ENCODE measurements at regions not wholly inside any gene's neighbourhood (a gene's known extent, or its start where the extent isn't known, plus 50 kb on each side); places are given as distances from the start of the nearest gene placed in this dataset.

DNA sequence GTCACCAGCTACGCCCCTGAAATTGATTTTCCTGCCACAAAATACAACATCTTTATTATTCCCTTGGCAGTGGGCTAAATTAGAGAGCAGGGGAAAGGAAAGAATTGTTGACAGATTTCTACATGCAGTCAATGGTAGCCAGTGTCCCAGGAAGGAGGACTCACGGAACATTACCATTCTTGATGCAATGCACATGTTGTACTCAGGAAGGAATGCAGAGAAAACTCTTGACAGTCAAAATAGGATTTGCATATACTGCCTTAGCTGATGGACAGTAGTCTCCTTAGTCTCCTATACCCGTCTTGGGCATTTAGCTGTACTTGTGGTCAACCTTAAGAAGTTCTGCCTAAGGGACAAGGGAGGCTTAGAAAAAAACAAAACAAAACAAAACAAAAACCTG lies 158.0 kb upstream of the GYPA start:
- TF ChIP-seq, protein P1, sequence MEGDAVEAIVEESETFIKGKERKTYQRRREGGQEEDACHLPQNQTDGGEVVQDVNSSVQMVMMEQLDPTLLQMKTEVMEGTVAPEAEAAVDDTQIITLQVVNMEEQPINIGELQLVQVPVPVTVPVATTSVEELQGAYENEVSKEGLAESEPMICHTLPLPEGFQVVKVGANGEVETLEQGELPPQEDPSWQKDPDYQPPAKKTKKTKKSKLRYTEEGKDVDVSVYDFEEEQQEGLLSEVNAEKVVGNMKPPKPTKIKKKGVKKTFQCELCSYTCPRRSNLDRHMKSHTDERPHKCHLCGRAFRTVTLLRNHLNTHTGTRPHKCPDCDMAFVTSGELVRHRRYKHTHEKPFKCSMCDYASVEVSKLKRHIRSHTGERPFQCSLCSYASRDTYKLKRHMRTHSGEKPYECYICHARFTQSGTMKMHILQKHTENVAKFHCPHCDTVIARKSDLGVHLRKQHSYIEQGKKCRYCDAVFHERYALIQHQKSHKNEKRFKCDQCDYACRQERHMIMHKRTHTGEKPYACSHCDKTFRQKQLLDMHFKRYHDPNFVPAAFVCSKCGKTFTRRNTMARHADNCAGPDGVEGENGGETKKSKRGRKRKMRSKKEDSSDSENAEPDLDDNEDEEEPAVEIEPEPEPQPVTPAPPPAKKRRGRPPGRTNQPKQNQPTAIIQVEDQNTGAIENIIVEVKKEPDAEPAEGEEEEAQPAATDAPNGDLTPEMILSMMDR (IDR thresholded peaks at IDR 0.05; ENCODE audit: low read depth, low read length) = no peak
- peak in 1 of 2 donors; percentile 3 for DNase-seq (ENCODE audit: low read depth in 2 of 2)
- H3K4me3 ChIP-seq (replicated peaks in 1 of 2; ENCODE audit: low read depth in 2 of 2, low read length in 2 of 2) = no peak overlapping the region

DNA sequence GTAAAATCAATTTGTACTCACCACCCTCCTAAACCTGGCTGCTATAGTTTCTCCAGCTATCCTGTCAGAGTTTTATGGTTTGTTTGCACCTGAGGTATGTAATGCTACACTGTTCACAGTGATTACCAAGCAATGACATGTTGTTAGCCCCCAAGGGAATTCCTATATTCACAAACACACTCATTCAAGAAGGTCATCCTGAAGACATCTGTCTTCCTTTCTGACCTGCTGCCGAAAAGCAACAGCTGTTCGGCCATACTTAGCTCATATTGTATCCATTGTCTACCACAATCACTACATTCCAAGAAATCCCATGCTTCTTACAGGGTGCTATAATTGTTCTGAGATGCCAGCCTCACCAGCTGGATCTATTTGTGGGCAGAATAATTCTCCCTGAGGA lies 160.1 kb upstream of the GYPA start:
- TF ChIP-seq, protein P1 (IDR thresholded peaks at IDR 0.05; ENCODE audit: low read depth, low read length) = no peak
- no peak overlapping the region for H3K4me3 ChIP-seq (replicated peaks in 1 of 2; ENCODE audit: low read depth in 2 of 2, low read length in 2 of 2)
- DNase-seq (ENCODE audit: low read depth in 2 of 2) = no peak

DNA sequence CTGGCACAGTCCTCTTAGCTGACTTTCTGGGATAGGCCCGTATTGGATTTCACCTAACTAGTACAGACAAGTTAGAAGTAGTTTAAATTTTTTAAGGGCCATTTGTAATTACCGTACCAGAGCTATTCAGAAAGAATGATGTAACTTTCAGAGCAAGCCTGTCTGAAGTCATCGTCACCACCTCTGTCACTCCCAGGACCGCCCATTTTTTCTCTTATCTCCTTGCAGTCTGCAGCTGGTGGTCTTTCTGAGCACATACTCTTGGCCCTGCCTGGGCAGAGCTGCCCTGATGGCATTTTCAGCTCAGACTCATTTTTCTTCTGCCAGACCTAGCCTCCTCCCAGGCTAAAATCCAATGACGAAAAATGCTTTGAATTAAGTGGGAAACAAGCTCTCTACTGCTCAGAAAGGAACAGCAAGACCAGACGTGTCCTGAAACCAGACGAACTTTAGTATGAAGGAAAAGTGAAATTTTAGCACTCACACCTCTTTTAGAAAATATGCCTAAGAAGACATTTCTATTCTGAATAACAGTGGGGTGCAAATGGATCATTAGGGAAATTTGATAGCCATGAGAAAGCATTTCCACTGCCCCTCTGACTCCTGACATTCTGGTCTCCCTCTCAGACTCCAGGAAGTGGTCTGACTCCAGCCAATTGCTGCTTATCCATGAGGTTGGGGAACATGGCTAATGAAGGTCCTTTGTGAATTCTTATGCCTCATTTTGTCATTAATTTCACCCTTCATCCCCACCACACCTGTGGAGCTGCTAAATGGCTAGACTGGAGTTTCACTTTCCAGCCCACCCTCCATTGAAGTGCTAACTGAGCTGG lies 162.4 kb upstream of the GYPA start:
- TF ChIP-seq, protein P1 (IDR thresholded peaks at IDR 0.05; ENCODE audit: low read depth, low read length) = no peak
- no peak overlapping the region for H3K4me3 ChIP-seq (replicated peaks in 1 of 2; ENCODE audit: low read depth in 2 of 2, low read length in 2 of 2)
- no peak for DNase-seq (ENCODE audit: low read depth in 2 of 2)

DNA sequence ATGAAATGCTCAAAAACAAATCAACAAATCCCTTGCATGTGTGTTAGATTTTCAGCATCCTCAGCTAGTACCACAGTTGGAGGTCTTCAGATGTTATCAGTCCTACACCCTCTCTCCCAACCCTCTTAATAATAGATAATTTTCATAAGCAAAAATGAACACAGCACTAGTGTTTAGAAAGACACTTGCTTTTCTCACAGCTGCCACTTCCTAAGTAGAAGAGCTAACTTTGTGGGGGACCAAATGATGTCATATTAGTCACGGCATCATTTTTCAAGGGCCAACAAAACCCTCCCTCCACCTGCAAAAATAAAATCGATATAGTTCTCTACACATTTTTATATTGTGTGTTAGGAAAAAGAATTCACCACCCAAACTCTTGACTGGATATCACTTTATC lies 163.5 kb upstream of the GYPA start:
- TF ChIP-seq, protein P1 (IDR thresholded peaks at IDR 0.05; ENCODE audit: low read depth, low read length) = no peak
- H3K4me3 ChIP-seq (replicated peaks in 1 of 2; ENCODE audit: low read depth in 2 of 2, low read length in 2 of 2) = no peak overlapping the region
- DNase-seq (ENCODE audit: low read depth in 2 of 2) = no peak

DNA sequence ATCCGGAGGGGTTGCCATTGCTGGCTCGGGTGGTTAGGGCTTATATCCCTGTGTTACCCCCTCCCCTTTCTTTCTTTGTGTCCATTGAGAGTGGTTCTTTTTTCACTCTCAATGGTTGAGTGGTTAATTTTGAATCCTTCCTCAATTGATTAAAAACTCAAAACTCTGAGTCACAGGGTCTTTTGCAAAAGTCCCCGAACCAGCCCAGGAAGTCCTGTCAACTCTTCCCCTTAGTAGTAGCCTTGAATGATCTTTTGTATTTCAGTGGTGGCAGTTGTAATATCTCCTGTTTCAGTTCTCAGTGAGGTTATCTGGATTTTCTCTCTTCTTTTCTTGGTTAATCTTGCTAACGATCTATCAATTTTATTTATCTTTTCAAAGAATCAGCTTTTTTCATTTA lies 170.0 kb upstream of the GYPA start:
- H3K4me3 ChIP-seq (replicated peaks in 1 of 2; ENCODE audit: low read depth in 2 of 2, low read length in 2 of 2) = no peak overlapping the region
- TF ChIP-seq, protein P1 (IDR thresholded peaks at IDR 0.05; ENCODE audit: low read depth, low read length) = no peak
- DNase-seq (ENCODE audit: low read depth in 2 of 2) = no peak

DNA sequence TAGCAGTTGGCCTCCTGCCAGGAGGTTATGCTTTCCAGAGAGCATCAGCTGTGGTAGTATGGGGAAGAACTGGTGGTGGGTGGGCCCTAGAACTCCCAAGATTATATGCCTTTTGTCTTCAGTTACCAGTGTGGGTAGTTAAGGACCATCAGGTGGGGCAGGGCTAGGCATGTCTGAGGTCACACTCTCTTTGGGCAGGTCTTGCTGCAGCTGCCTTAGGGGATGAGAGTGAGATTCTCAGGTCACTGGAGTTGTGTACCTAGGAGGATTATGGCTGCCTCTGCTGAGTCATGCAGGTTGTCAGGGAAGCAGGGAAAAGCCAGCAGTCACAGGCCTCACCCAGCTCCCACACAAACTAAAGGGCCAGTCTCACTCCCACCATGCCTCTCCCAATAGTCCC lies 172.9 kb upstream of the GYPA start:
- TF ChIP-seq, protein P1 (IDR thresholded peaks at IDR 0.05; ENCODE audit: low read depth, low read length) = no peak
- H3K4me3 ChIP-seq (replicated peaks in 1 of 2; ENCODE audit: low read depth in 2 of 2, low read length in 2 of 2) = no peak overlapping the region
- DNase-seq (ENCODE audit: low read depth in 2 of 2) = no peak

DNA sequence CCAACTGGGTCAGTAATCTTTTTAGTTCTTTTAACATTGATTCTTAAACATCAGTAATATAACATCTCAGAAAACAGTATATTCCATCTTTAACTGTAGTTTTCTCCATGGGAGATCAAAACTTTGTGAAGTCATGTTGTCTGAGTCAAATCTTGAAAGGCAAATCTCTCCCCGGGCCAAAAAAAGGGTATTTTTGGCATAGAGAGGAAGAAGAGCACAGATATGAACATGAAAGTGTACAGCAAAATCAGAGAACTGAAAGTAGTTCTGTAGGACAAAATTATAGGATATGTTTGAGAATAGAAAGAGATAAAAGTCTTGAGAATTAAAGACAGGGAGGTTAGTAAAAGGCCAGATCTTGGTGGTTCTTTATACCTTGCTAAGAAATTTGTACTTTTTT lies 176.4 kb upstream of the GYPA start:
- TF ChIP-seq, protein P1 (IDR thresholded peaks at IDR 0.05; ENCODE audit: low read depth, low read length) = no peak
- no peak overlapping the region for H3K4me3 ChIP-seq (replicated peaks in 1 of 2; ENCODE audit: low read depth in 2 of 2, low read length in 2 of 2)
- no peak for DNase-seq (ENCODE audit: low read depth in 2 of 2)

Measured in cardiac fibroblast (primary cell).